MM.1S (cell line): ENCODE measurements at regions not wholly inside any gene's neighbourhood (a gene's known extent, or its start where the extent isn't known, plus 50 kb on each side); places are given as distances from the start of the nearest gene placed in this dataset.

Experiments used
- EZH2phosphoT487 ChIP-seq: fragments of 300-600 bp; sonication (generic); IDR thresholded peaks from 2 replicates; pipeline ENCODE4 v1.6.1; 2018; ENCODE audit warnings: antibody characterized with exemption, low read length
- TF ChIP-seq, protein P1 (sequence below): fragments of 300-600 bp; sonication (generic); IDR thresholded peaks from 2 replicates; pipeline ENCODE4 v1.5.1; 2016; ENCODE audit warnings: antibody characterized with exemption, low read length, mixed read lengths

GRCh38 chr7:57198801-57199200, 66.6 kb upstream of the ZNF479 start:
- TF ChIP-seq, protein P1, sequence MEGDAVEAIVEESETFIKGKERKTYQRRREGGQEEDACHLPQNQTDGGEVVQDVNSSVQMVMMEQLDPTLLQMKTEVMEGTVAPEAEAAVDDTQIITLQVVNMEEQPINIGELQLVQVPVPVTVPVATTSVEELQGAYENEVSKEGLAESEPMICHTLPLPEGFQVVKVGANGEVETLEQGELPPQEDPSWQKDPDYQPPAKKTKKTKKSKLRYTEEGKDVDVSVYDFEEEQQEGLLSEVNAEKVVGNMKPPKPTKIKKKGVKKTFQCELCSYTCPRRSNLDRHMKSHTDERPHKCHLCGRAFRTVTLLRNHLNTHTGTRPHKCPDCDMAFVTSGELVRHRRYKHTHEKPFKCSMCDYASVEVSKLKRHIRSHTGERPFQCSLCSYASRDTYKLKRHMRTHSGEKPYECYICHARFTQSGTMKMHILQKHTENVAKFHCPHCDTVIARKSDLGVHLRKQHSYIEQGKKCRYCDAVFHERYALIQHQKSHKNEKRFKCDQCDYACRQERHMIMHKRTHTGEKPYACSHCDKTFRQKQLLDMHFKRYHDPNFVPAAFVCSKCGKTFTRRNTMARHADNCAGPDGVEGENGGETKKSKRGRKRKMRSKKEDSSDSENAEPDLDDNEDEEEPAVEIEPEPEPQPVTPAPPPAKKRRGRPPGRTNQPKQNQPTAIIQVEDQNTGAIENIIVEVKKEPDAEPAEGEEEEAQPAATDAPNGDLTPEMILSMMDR: no peak
- TF ChIP-seq EZH2phosphoT487: no peak
